GM21390 (cell line): ENCODE measurements at regions not wholly inside any gene's neighbourhood (a gene's known extent, or its start where the extent isn't known, plus 50 kb on each side); places are given as distances from the start of the nearest gene placed in this dataset.

ENCODE experiments used
- ATAC-seq: cut with Tn5 transposase; IDR thresholded peaks from one replicate; pipeline ENCODE4 v1.9.1; 2021; ENCODE audit not compliant: unreplicated experiment

GRCh38 chr3:162742159-162742717, 1245.6 kb downstream of the OTOL1 start:
- no peak for ATAC-seq

GRCh38 chr3:162743091-162743490, 1246.5 kb downstream of the OTOL1 start:
- no peak for ATAC-seq

- no peak for ATAC-seq
Measured at GRCh38 chr3:162760789-162761188, 1264.2 kb downstream of the OTOL1 start.

- no peak for ATAC-seq
Measured at GRCh38 chr3:162764051-162764807, 1267.6 kb downstream of the OTOL1 start.

GRCh38 chr3:162764808-162765071, 1268.1 kb downstream of the OTOL1 start:
- no peak for ATAC-seq

- no peak for ATAC-seq
Measured at GRCh38 chr3:162765524-162765923, 1268.9 kb downstream of the OTOL1 start.

- ATAC-seq = no peak
Measured at GRCh38 chr3:162769564-162769963, 1273.0 kb downstream of the OTOL1 start.

- no peak for ATAC-seq
Measured at GRCh38 chr3:162770551-162770950, 1273.9 kb downstream of the OTOL1 start.

- no peak for ATAC-seq
Measured at GRCh38 chr3:162774613-162775100, 1278.0 kb downstream of the OTOL1 start.

GRCh38 chr3:162776148-162776547, 1279.5 kb downstream of the OTOL1 start:
- no peak for ATAC-seq

GRCh38 chr3:162777118-162777517, 1280.5 kb downstream of the OTOL1 start:
- no peak for ATAC-seq

GRCh38 chr3:162780313-162780712, 1283.7 kb downstream of the OTOL1 start:
- no peak for ATAC-seq

- no peak for ATAC-seq
Measured at GRCh38 chr3:162799910-162800309, 1303.3 kb downstream of the OTOL1 start.

- ATAC-seq = no peak
Measured at GRCh38 chr3:162802228-162802965, 1305.8 kb downstream of the OTOL1 start.

GRCh38 chr3:162810776-162811175, 1314.2 kb downstream of the OTOL1 start:
- no peak for ATAC-seq

- ATAC-seq = no peak
Measured at GRCh38 chr3:162842549-162843216, 1346.1 kb downstream of the OTOL1 start.

GRCh38 chr3:162845918-162846317, 1349.3 kb downstream of the OTOL1 start:
- ATAC-seq = no peak

GRCh38 chr3:162847511-162847910, 1350.9 kb downstream of the OTOL1 start:
- ATAC-seq = no peak

- ATAC-seq = no peak
Measured at GRCh38 chr3:162863579-162863978, 1367.0 kb downstream of the OTOL1 start.

GRCh38 chr3:162865466-162865865, 1368.9 kb downstream of the OTOL1 start:
- no peak for ATAC-seq

- ATAC-seq = no peak
Measured at GRCh38 chr3:162879021-162879562, 1382.5 kb downstream of the OTOL1 start.
